ENCODE measurements at regions not wholly inside any gene's neighbourhood (a gene's known extent, or its start where the extent isn't known, plus 50 kb on each side); places are given as distances from the start of the nearest gene placed in this dataset.

- POLR2A ChIA-PET (ENCODE audit: unreplicated experiment) = no interaction called here
- intact Hi-C loops (cut with micrococcal nuclease) (no loop called here), dilution Hi-C loops (cut with HindIII; ENCODE audit: low sequenced_read_pairs, unreplicated experiment) (no loop called here), in situ Hi-C loops (cut with MboI; ENCODE audit: low sequenced_read_pairs) (no loop called here)
- Histone ChIP-seq H4K5ac (ENCODE audit: low read depth, low read length) (no peak overlapping the region), H3K9me3 (ENCODE audit: control insufficient read depth, insufficient read depth, low read length) (no peaks in the 10 kb centered on the region; the same call in 1 of the 2 replicates), H3K27ac (ENCODE audit: insufficient read depth, low read length) (no peak overlapping the region), H2BK15ac (ENCODE audit: low read depth, low read length) (no peak overlapping the region), H3K9me1 (ENCODE audit: insufficient read depth, low read length) (no peaks in the 10 kb centered on the region), H3K27me3 (ENCODE audit: control insufficient read depth, insufficient read depth, low read length) (no peaks in the 10 kb centered on the region), H4K20me1 (ENCODE audit: insufficient read depth, low read length) (no peaks in the 10 kb centered on the region), H2BK120ac (ENCODE audit: low read depth, low read length) (no peak overlapping the region), H3K18ac (ENCODE audit: low read depth, low read length) (no peak overlapping the region), H3K56ac (ENCODE audit: extremely low read depth, insufficient read depth, low read length) (no peak overlapping the region), H4K8ac (ENCODE audit: low read depth in 2 of 2, low read length in 2 of 2) (no peak overlapping the region), H3K14ac (replicated peaks; ENCODE audit: low read depth, low read length) (no peak overlapping the region), H4K91ac (ENCODE audit: insufficient read depth, low read depth, low read length) (no peak overlapping the region), H2AFZ (replicated peaks; ENCODE audit: low read length, poor library complexity) (no peak overlapping the region), H3K79me1 (ENCODE audit: low read depth in 1 of 2, low read length in 2 of 2) (no peaks in the 10 kb centered on the region), H2BK5ac (ENCODE audit: low read depth, low read length, poor library complexity, severe bottlenecking) (no peak overlapping the region), H3K9ac (ENCODE audit: low read depth, low read length) (no peak overlapping the region), H2AK9ac (replicated peaks; ENCODE audit: low read depth, low read length, poor library complexity) (no peak overlapping the region), H3K4me1 (ENCODE audit: control insufficient read depth, insufficient read depth, low read length) (no peaks in the 10 kb centered on the region), H3K4ac (ENCODE audit: low read depth, low read length) (no peak overlapping the region), H3K36me3 (ENCODE audit: control insufficient read depth, insufficient read depth, low read length) (no peaks in the 10 kb centered on the region), H2BK20ac (ENCODE audit: low read depth, low read length) (no peak overlapping the region), H2AK5ac (ENCODE audit: low read depth, low read length) (no peak overlapping the region), H3K23ac (ENCODE audit: low read depth, low read length) (no peak overlapping the region), H3K4me3 (ENCODE audit: insufficient read depth, low read depth, low read length) (no peak overlapping the region), H3K4me2 (ENCODE audit: low read depth, low read length) (no peak overlapping the region)
- BruUV-seq (replicated peaks) = no TSS peak
- TF ChIP-seq MAFK (IDR thresholded peaks at IDR 0.05; ENCODE audit: low read depth, low read length) = no peak
- TF ChIP-seq BHLHE40 (IDR thresholded peaks at IDR 0.05; ENCODE audit: low read depth, low read length) = no peak
- TF ChIP-seq CEBPB (IDR thresholded peaks at IDR 0.05; ENCODE audit: low read depth, low read length) = no peak
- TF ChIP-seq POLR2A (IDR thresholded peaks at IDR 0.05; ENCODE audit: low read depth, low read length) = no peak
- no peak for TF ChIP-seq USF2 (IDR thresholded peaks at IDR 0.05; ENCODE audit: low read depth, low read length)
- no peak for TF ChIP-seq MXI1 (IDR thresholded peaks at IDR 0.05; ENCODE audit: borderline replicate concordance, low read depth, low read length)
- no peak for TF ChIP-seq CTCF (conservative IDR thresholded peaks at IDR 0.05; ENCODE audit: low read depth, low read length)
- no peak for TF ChIP-seq RAD21 (IDR thresholded peaks at IDR 0.05; ENCODE audit: low read length)
- no peak for TF ChIP-seq ELK1 (IDR thresholded peaks at IDR 0.05; ENCODE audit: borderline replicate concordance, low read depth, low read length)
- no peak for TF ChIP-seq FOS (IDR thresholded peaks at IDR 0.05; ENCODE audit: low read depth, low read length)
- TF ChIP-seq SMC3 (IDR thresholded peaks at IDR 0.05; ENCODE audit: low read depth, low read length) = no peak
- no peak for TF ChIP-seq CHD1 (IDR thresholded peaks at IDR 0.05; ENCODE audit: low read depth, low read length)
- CTCF ChIA-PET = no interaction called here
- WGBS, 2 experiments (ENCODE audit: extremely low coverage in 2 of 2, insufficient read length in 1 of 2) = no CpG with 5 or more reads among the region's 3 CpGs
- ATAC-seq (ENCODE audit: low read depth) (no peak), DNase-seq (no peak)
Observed at GRCh38 chr1:164137273-164137925, 421.6 kb upstream of the PBX1 start.

Measured in IMR-90 (cell line).